Fibroblast of lung (primary cell): ENCODE measurements at regions not wholly inside any gene's neighbourhood (a gene's known extent, or its start where the extent isn't known, plus 50 kb on each side); places are given as distances from the start of the nearest gene placed in this dataset.

Source experiments
- DNase-seq, 2 donors: peaks; one replicate each; pipeline versions ENCODE4 v3.0.0 to v3.0.0-alpha.2; 2010; ENCODE audit warnings: low read depth in 2 of 2
- H2AFZ ChIP-seq: 2 replicates; pipeline ENCODE4 v1.5.1; 2012; ENCODE audit warnings: low read length, control low read depth, inconsistent platforms
- H3K27ac ChIP-seq: 2 replicates; pipeline ENCODE4 v1.5.1; 2011; ENCODE audit warnings: low read length, control low read depth; ENCODE audit not compliant: insufficient read depth
- H3K27me3 ChIP-seq: 2 replicates; pipeline ENCODE4 v1.5.1; 2011; ENCODE audit warnings: mild to moderate bottlenecking, low read length; ENCODE audit not compliant: control insufficient read depth, insufficient read depth
- H3K36me3 ChIP-seq: 2 replicates; pipeline ENCODE4 v1.5.1; 2011; ENCODE audit warnings: low read length; ENCODE audit not compliant: control insufficient read depth, insufficient read depth
- H3K4me1 ChIP-seq: 2 replicates; pipeline ENCODE4 v1.5.1; 2011; ENCODE audit warnings: low read length; ENCODE audit not compliant: control insufficient read depth, insufficient read depth; ENCODE audit errors: extremely low read depth
- H3K4me2 ChIP-seq: 2 replicates; pipeline ENCODE4 v1.5.1; 2011; ENCODE audit warnings: low read length, control low read depth; ENCODE audit not compliant: insufficient read depth; ENCODE audit errors: extremely low read depth
- H3K4me3 ChIP-seq, 4 experiments: fragments of 200-600 bp in 1 of 4; sonication (generic) in 1 of 4; replicated peaks in 1 of 4; 2 replicates each; pipeline ENCODE4 v1.5.1; 2011 to 2016; ENCODE audit warnings: low read length in 4 of 4, low read depth in 3 of 4, mild to moderate bottlenecking in 3 of 4, control low read depth in 2 of 4, inconsistent platforms in 1 of 4, mixed read lengths in 1 of 4; ENCODE audit not compliant: insufficient read depth in 1 of 4; ENCODE audit errors: control extremely low read depth in 1 of 4
- H3K79me2 ChIP-seq: 2 replicates; pipeline ENCODE4 v1.5.1; 2012; ENCODE audit warnings: mild to moderate bottlenecking, low read length, inconsistent platforms; ENCODE audit not compliant: control insufficient read depth, insufficient read depth
- H3K9ac ChIP-seq: 2 replicates; pipeline ENCODE4 v1.5.1; 2011; ENCODE audit warnings: mild to moderate bottlenecking, low read length, control low read depth; ENCODE audit not compliant: insufficient read depth
- H3K9me3 ChIP-seq: 2 replicates; pipeline ENCODE4 v1.5.1; 2012; ENCODE audit warnings: low read depth, low read length; ENCODE audit not compliant: control insufficient read depth, insufficient read depth
- H4K20me1 ChIP-seq: 2 replicates; pipeline ENCODE4 v1.5.1; 2011; ENCODE audit warnings: low read length; ENCODE audit not compliant: control insufficient read depth, insufficient read depth; ENCODE audit errors: extremely low read depth
- CTCF ChIP-seq, 2 donors: IDR thresholded peaks in 1 of 2; conservative IDR thresholded peaks in 1 of 2; 1 replicate in 1 of 2; 2 replicates in 1 of 2; pipeline ENCODE4 v1.5.1; 2011 to 2012; ENCODE audit warnings: low read length in 2 of 2, control low read depth in 1 of 2, inconsistent platforms in 1 of 2, low read depth in 1 of 2, mild to moderate bottlenecking in 1 of 2
- EZH2 ChIP-seq: IDR thresholded peaks from 2 replicates; pipeline ENCODE4 v1.5.1; 2012; ENCODE audit warnings: low read length, control low read depth, mild to moderate bottlenecking; ENCODE audit errors: missing control alignments

- no peaks in the 10 kb centered on the region for H4K20me1 ChIP-seq
- H3K9me3 ChIP-seq, result no peaks in the 10 kb centered on the region
- H3K36me3 ChIP-seq, result no peaks in the 10 kb centered on the region
- no peak for TF ChIP-seq CTCF (conservative IDR thresholded peaks at IDR 0.05 in 1 of 2, IDR thresholded peaks at IDR 0.05 in 1 of 2; ENCODE audit: low read depth in 1 of 2, low read length in 2 of 2)
- TF ChIP-seq EZH2, result no peak
- no peak overlapping the region for H2AFZ ChIP-seq
- no peak overlapping the region for H3K9ac ChIP-seq
- H3K4me2 ChIP-seq, result no peak overlapping the region
- no peaks in the 10 kb centered on the region for H3K79me2 ChIP-seq
- H3K27me3 ChIP-seq, result no peaks in the 10 kb centered on the region
- DNase-seq, result no peak
- H3K4me1 ChIP-seq, result no peaks in the 10 kb centered on the region
- no peak overlapping the region for H3K4me3 ChIP-seq
- H3K27ac ChIP-seq, result no peak overlapping the region
Observed at GRCh38 chr6:98443633-98444032, 390.7 kb upstream of the POU3F2 start.

GRCh38 chr6:98452685-98453084, 381.7 kb upstream of the POU3F2 start:
- no peaks in the 10 kb centered on the region for H3K9me3 ChIP-seq
- TF ChIP-seq CTCF (conservative IDR thresholded peaks at IDR 0.05 in 1 of 2, IDR thresholded peaks at IDR 0.05 in 1 of 2; ENCODE audit: low read depth in 1 of 2, low read length in 2 of 2), result no peak
- no peak for TF ChIP-seq EZH2
- H4K20me1 ChIP-seq, result no peaks in the 10 kb centered on the region
- no peak overlapping the region for H3K4me3 ChIP-seq
- H2AFZ ChIP-seq, result no peak overlapping the region
- no peaks in the 10 kb centered on the region for H3K27me3 ChIP-seq
- no peaks in the 10 kb centered on the region for H3K36me3 ChIP-seq
- H3K27ac ChIP-seq, result no peak overlapping the region
- no peaks in the 10 kb centered on the region for H3K4me1 ChIP-seq
- H3K4me2 ChIP-seq, result no peak overlapping the region
- no peak overlapping the region for H3K9ac ChIP-seq
- no peaks in the 10 kb centered on the region for H3K79me2 ChIP-seq
- no peak for DNase-seq

GRCh38 chr6:98454809-98455322, 379.5 kb upstream of the POU3F2 start:
- H3K4me1 ChIP-seq, result no peaks in the 10 kb centered on the region
- H3K79me2 ChIP-seq, result no peaks in the 10 kb centered on the region
- no peak overlapping the region for H2AFZ ChIP-seq
- no peak overlapping the region for H3K27ac ChIP-seq
- no peaks in the 10 kb centered on the region for H3K27me3 ChIP-seq
- H3K9ac ChIP-seq, result no peak overlapping the region
- H4K20me1 ChIP-seq, result no peaks in the 10 kb centered on the region
- no peak for TF ChIP-seq CTCF (conservative IDR thresholded peaks at IDR 0.05 in 1 of 2, IDR thresholded peaks at IDR 0.05 in 1 of 2; ENCODE audit: low read depth in 1 of 2, low read length in 2 of 2)
- no peaks in the 10 kb centered on the region for H3K9me3 ChIP-seq
- no peak for DNase-seq
- no peak overlapping the region for H3K4me2 ChIP-seq
- no peak overlapping the region for H3K4me3 ChIP-seq
- H3K36me3 ChIP-seq, result no peaks in the 10 kb centered on the region
